NCI-H345 treated with DMSO at 0.1 percent for 48 hours (cell line): ENCODE measurements at regions not wholly inside any gene's neighbourhood (a gene's known extent, or its start where the extent isn't known, plus 50 kb on each side); places are given as distances from the start of the nearest gene placed in this dataset.
A peak's percentile ranks its signal among the peaks of the same experiment; 100 is the strongest.
"Not testable (repeated sequence)": the region's sequence is repeated elsewhere in the genome, so short reads cannot be mapped to it uniquely, and the experiment has no call there.

Experiments
- DNase-seq: peaks from one replicate; lab custom pipeline; 2025; ENCODE audit not compliant: unreplicated experiment; lab: John Stamatoyannopoulos, UW

DNA sequence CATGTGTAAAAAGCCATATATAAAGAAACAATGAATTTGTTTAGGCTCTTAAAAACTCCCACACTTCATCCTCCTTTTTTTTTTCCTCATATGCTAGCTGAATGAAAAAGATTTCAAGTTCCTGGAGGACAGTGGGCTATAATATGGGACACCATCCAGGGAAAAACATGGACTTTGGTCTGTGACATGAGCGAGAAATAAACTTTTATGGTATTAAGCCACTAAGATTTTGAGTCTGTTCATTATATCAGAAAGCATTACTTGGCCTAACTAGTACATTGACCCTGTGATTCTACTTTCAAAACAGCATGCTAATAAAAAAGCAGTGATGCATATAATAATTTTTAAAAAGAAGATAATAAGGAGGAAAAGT lies 392.3 kb upstream of the CAMK1G start:
- DNase-seq = no peak

DNA sequence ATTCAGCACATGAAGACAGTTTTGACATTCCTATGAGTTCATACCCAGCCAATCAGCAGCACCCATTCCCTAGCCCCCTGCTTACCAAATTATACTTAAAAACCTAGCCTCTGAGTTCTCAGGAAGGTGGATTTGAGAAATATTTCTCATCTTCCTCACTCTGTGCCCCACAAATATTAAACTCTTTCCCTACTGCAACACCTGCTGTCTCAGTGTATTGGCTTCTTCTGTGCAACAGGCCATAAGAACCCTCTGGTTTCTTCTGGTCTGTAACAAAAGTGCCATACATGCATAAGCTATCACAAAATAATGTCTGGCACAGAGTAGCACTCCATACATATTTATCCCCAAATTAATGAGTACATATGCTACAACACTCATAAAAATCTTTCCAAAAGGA lies 387.4 kb upstream of the CAMK1G start:
- no peak for DNase-seq

DNA sequence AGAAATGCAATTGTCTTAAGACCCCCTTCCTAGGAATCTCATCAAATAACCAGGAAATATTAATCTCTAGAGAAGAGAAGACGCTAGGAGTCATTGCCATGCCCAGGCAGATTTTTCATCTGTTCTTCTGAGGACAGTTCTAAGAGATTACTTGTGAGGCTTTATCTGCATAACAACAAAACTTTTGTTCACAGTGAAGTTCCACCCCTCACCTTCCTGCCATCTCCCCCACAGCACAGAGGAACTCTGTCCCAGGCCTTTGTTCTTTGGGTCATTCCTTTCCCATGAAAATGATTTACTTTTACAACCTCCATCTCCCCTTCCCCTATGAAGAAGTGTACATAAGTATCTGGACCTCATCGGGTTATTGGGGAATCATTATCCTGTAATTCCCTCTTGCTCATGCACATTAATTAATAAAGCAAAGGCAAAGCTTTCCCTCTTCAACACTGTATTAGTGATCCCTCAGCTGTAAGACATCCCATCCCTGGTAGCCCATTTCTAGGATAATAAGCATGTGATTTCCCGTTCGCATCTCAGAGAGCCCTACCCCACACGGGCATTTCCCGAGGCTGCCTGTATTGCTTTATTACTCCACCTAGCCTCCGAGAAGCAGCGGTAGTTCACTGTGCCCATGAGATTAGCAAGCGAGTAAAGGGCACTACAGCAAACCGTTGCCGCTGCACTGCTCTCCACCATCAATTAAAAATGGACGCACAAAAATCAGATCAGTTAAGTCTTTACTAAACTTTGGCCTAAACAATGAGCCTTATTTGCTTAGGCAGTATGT lies 384.4 kb upstream of the CAMK1G start:
- DNase-seq = no peak

DNA sequence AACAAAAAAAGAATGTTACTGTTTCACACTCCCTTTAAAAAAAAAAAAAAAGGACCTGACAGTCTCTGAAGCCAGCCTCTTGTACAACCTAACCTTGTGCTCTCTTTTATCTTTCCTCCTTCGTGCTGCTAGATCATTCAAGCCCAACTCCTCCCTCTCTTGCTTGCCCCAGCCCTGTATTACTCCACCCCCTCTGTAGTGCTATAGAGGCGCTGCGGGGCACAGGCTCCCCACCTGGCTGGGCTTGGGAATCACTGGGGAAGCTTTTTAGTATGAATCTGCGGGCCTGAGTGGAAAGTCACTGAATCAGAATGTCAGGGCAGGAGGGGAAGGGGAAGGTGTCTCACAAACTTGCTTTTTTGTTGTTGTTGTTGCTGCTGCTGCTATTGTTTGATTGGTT lies 383.7 kb upstream of the CAMK1G start:
- peak; percentile 16 for DNase-seq

DNA sequence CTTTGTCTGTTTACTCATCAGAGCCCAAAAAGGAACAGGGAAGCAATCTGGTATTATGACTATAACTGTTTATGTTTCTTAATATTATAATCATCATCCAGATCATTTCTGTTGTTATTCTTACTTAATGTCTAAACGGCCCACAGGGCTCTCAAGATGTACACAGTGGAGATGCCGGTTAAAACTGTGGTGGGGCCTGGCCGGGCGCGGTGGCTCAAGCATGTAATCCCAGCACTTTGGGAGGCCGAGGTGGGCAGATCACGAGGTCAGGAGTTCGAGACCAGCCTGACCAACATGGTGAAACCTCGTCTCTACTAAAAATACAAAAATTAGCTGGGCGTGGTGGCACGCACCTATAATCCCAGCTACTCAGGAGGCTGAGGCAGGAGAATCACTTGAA lies 381.2 kb upstream of the CAMK1G start:
- not testable (repeated sequence) for DNase-seq

DNA sequence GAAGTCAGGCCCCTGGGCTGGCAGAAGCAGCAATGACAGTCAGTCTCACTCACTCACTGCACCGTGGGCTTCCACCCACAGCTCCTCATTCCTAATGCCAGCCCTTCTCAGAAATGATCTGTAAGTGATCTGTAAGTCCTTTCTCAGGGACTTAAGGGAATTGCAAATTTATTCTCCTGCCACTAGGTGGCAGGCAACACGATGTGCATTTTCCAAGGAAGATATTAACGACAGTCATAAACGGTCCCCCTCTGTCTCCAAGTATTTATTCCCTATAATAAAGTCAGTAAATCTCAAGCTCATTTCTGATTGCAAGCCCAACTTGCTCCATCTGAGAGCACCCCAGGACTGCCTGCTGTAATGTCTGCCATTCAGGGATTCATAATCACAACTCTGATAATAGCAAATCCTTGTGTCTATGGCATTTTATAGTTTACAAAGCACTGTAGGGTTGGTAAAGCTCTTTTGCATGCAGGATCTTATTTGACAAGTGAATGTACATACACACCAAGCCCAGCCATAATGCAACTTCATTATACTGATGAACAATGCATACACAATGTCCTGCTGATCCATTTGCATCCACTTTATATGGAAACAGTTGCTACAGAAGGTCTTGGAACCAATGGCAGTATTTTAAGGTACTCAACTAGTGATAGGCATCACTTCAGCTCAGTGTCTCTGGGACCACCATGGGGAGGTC lies 380.5 kb upstream of the CAMK1G start:
- peak; percentile 25 for DNase-seq

DNA sequence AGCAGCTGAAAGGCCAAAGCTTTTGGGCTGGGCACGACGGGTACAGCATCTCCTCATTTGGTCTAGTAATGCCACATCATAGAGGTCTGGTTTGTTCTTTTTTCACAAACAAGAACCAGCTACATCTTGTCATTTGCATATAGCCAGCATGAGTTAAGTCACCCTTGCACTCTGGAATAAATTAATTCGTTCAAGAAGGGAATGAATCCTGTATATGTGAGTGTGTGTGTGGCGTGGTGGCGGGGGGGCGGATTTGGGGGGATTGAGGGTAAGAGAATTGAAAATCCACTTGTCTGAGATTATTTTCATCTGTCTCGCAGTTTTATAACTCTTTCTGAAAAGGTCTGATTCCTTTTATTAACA lies 380.0 kb upstream of the CAMK1G start:
- no peak for DNase-seq

DNA sequence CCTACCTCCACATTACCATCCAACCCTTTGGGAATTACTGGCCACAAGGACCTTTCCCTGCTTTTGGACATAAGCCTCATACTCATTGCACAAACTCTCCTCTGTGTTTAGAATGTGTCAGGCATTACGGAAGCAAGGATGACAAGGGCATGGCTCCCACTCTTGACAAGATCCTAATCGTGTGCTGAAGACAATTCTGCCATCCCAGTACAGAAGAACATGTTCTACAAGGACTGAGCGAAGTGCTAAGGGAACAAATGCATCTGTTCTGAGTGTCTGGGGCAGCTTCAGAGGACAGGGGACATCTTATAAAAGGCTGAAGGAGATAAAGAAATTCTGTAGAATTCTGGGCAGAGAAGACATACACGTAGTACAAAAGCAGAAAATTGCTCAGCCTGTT lies 378.5 kb upstream of the CAMK1G start:
- no peak for DNase-seq

DNA sequence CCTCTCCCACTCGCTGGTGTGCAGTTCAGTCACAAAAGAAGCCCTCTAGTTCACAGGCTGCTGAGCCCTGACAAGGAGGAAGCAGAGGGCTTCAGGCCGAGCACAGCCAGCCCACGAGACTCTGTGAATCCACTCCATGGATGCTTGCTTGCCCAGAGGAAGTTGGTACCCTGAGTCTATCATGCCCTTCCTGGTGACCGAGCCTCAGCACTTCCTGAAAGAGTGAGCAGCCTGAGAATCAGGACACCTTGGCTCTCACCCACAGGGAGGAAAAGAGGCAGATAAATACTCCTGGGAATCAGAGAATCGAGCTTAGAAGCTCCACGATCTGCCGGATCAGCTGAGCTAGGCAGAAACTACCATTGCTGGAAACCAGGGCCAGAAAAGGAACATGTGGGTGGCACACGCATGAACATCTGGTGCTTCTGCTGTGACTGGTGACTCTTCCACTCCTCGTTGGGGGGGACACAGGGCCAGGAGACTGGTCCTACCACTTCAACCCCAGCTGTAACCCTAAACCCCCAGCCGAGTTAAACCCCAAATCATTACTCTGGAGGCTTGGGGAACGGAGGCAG lies 376.3 kb upstream of the CAMK1G start:
- no peak for DNase-seq

DNA sequence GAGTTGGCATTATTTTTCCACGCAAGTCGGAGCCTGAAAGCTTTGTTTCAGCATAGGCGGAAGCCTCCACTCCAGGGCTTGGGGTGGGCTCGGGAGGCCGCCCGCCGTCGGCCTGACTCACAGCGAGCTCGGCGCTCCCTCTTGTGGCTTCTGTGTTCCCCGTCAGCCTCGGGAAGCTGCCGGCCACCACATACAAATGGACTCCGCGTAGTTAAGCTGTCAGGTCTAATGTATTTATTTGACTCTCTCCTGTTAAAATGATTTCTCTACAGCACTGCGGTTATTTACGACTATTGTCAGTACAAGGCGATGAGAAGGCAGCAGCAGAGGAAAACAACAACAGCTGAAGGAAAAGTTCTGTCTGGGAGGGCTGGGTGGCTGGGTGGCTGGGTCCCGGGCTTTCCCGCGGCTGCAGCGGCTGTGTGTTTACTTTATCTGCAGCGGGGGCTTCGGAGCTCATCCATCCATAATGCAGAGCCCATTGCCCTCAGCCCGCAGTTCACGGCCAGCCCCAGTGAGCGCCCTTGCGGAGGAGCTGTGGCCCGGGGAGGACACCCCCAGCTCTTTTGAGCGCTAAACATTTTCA lies 375.7 kb upstream of the CAMK1G start:
- DNase-seq = peak; percentile 14

DNA sequence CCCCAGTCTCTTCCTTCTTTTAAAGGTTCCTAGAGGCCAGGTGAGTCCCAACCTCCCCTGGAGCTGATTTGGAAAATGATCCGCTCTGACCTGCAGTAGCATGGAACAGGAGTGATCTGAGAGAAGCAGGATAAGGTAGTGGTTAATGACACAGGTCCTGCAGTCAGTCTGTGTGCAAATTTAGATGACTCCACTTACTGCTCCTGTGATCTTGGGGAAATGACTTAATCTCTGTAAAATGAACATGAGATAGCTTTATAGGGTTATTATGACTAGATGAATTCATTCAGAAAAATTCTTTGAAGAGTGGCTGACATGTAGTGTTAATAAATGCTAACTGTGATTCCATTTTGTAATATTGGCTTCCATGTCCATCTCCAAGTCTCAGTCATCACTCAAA lies 374.9 kb upstream of the CAMK1G start:
- no peak for DNase-seq

DNA sequence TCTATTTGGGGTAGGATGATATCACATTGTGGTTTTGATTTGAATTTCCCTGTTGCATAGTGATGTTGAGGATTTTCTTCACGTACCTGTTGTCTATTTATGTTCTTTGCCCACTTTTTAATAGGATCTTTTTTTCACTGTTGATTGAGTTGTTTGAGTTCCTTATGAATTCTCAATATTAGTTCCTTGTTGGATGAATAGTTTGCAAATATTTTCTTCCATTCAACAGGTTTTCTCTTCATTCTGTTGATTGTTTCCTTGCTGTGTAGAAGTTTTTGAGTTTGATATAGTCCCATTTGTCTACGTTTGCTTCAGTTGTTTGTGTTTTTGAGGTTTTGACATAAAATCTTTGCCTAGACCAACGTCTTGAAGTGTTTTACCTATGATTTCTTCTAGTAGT lies 369.5 kb upstream of the CAMK1G start:
- no peak for DNase-seq

DNA sequence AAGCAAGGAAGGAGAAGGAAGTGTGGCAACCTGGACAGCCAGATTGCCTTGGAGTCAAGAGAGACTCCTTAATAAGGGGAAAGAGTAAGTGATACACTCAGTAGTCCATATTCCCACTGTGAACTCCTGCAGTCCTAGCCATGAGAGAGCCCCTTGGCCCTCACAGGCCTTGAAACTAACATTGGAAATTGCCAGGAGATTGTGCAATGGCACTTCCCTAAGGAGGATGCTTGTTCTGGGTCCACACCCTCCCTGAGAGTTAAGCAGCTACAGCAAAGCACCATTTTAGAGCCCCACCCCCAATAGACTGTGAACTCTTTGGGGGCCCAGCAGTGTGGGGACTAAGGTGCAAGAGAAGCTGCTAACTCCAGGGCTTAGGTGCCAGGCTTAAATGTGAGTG lies 367.7 kb upstream of the CAMK1G start:
- DNase-seq = no peak

DNA sequence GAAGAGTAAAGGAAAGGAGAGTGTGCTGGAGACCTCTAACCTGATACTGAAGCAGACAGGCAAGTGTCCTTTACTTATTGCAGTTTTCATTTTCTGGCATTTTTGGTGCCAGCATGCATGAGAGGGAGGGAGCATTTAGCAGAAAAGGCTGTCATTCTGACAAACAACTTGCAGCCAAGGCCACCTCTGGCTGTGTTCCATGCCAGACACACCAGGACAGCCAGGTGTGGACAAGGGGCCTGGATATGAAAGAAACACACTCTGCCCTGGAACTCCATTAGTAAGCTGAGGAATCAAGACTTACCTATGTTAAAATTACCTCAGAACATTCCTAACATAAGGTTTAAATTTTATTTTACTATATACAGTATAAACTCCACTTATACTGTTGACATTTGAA lies 365.4 kb upstream of the CAMK1G start:
- no peak for DNase-seq

DNA sequence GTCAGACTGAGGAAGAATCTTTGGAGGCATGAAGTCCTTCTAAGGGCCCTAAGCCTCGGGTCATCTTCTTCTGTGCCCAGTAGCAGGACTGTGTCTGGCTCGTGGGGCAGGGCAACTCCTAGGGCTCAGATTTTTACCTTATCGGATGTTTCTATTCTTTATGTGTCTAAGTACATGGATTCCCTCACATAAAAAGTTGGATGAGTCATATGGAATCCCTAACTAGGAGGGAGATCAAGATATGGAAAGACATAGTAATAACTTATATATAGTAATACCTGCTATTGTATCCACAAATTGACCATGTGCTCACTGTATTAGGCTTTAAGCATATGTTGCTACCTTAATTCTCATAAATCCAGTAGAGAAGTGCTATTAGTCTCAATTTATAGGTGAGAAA lies 364.5 kb upstream of the CAMK1G start:
- no peak for DNase-seq

DNA sequence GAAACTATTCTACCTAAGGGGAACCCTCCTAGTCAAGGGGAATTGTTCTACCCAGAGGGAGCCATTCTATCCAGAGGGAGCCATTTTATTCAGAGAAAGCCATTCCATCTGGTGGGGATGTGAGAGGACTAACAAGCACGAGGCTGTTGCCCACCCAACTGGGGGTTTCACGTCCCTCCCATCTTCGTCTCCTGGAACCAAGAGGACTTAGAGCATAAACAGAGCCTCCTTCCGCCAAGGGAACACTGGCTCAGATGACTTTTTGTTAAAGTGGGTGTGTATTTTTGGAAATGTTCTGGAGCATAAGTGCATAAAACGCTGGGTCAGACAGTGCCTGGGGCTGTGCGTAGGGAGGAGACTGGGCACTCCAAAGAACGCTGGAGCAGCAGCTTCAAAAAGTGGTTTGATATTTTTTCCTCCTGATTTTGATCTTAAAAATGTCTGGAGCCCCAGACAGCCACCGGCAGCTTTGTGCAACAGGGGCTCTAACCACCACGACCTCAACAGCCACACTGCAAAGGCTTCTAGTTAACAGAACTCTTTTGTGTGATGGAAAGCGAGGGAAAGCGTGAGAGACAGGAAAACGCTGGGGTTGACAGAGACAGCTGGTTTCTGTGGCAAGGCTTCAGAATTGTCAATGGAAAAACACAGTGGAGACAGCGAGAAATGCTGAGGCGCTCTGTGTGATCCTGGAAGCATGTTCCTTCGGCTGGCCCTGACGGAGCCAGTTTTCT lies 363.6 kb upstream of the CAMK1G start:
- DNase-seq = no peak

DNA sequence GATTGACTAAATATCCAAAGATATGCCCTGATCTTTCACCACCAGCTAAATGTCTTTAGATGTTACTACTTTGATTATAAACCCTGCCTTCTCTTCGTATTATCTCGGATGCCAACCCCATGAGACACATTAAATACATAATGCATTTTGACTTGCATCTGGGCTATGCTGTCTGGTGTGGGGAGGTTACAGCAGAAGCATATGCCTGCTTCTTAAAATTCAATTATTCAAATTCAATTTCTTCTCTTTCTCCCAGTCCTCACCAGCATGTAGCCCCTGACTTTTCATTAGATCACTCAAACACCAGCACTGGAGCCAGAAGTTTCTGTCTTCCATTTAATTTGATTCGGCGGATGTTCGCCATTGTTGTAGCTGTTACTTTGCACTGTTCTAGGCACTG lies 360.7 kb upstream of the CAMK1G start:
- no peak for DNase-seq

DNA sequence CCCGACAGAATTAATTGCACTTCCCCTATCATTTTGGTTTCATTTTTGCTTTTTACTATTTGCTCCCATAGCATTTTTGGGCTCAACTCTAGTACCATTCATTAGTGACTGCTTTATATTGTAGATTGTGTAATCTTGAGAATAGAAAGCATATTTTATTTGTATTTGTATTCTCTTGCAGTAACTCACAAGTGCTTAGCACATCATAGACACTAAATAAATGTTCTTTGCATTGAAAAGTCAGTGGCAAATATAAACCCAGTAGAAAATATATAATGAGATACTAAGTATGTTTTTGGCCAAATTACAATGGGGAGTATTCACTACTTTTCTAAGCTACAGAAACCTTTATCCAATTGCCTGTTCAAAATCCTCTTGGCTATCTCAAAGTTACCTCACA lies 359.7 kb upstream of the CAMK1G start:
- no peak for DNase-seq

DNA sequence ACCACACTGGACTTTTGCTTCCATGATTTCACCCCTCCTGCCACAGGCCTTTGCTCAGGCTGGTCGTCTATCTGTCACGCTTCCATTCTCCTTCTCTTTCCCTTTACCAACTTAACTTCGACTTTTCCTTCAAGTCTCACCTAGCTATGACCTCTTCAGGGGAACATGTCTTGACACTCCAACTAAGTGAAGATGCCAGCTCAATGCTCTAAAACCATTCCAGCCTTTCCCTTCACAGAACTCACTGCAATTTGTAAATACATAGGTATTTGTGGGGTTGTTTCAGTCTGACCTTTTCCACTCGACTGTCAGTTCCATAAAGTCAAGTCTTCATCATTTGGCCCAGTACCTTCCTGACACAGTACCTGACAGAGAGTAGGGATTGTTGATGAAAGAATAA lies 358.6 kb upstream of the CAMK1G start:
- no peak for DNase-seq

DNA sequence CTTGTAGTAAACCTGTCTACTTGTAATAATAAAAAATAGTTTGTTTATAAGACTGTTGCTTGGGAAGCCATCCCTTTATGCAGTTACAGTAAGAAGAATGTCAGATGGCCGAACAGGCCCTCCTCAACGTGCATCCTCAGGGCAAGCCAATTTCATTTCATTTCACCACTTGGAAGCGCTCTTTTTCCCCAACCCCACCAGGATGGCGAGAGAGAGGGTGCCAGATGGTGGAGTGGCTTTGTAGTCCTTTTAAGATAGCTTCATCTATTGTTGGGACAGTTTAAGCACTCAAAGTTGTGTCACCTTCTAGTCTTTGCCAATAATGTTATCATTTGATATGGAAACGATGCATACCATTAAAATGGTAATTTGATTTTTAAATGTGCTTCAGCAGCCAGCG lies 356.3 kb upstream of the CAMK1G start:
- DNase-seq = no peak

DNA sequence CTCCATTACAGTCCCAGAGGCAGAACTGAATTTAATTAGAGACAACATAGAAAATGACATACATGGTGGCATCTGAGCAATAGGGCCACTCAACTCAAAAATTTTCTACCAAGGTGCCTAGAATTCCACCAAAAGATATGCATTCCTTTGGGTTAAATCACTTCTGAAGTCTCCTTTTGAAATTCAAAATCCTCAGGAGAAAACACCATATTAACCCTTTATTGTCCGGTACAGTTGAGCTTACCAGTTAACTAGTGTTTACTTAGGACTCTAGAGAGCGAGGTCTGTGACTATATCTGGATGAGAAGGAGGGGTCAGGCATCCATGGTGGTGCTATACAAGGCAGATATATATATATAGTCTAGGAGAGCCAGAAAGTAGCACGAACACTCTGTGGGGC lies 355.6 kb upstream of the CAMK1G start:
- DNase-seq = no peak
